GM12864 (cell line): ENCODE measurements at regions not wholly inside any gene's neighbourhood (a gene's known extent, or its start where the extent isn't known, plus 50 kb on each side); places are given as distances from the start of the nearest gene placed in this dataset.

Source experiments
- DNase-seq: peaks from one replicate; pipeline ENCODE4 v3.0.0-alpha.2; 2011; ENCODE audit warnings: low read depth
- H3K4me3 ChIP-seq: 2 replicates; pipeline ENCODE4 v1.5.1; 2011; ENCODE audit warnings: mild to moderate bottlenecking, low read depth, low read length, control low read depth
- TF ChIP-seq, protein P1 (sequence below): IDR thresholded peaks from 2 replicates; pipeline ENCODE4 v1.5.1; 2011; ENCODE audit warnings: low read depth, mild to moderate bottlenecking, moderate library complexity, low read length, control low read depth, inconsistent platforms; ENCODE audit errors: missing control alignments

- TF ChIP-seq, protein P1, sequence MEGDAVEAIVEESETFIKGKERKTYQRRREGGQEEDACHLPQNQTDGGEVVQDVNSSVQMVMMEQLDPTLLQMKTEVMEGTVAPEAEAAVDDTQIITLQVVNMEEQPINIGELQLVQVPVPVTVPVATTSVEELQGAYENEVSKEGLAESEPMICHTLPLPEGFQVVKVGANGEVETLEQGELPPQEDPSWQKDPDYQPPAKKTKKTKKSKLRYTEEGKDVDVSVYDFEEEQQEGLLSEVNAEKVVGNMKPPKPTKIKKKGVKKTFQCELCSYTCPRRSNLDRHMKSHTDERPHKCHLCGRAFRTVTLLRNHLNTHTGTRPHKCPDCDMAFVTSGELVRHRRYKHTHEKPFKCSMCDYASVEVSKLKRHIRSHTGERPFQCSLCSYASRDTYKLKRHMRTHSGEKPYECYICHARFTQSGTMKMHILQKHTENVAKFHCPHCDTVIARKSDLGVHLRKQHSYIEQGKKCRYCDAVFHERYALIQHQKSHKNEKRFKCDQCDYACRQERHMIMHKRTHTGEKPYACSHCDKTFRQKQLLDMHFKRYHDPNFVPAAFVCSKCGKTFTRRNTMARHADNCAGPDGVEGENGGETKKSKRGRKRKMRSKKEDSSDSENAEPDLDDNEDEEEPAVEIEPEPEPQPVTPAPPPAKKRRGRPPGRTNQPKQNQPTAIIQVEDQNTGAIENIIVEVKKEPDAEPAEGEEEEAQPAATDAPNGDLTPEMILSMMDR: no peak
- no peak overlapping the region for H3K4me3 ChIP-seq
- DNase-seq: no peak
These were observed 617.8 kb downstream of the PCDH7 start for GRCh38 chr4:31338000-31338399.

DNA sequence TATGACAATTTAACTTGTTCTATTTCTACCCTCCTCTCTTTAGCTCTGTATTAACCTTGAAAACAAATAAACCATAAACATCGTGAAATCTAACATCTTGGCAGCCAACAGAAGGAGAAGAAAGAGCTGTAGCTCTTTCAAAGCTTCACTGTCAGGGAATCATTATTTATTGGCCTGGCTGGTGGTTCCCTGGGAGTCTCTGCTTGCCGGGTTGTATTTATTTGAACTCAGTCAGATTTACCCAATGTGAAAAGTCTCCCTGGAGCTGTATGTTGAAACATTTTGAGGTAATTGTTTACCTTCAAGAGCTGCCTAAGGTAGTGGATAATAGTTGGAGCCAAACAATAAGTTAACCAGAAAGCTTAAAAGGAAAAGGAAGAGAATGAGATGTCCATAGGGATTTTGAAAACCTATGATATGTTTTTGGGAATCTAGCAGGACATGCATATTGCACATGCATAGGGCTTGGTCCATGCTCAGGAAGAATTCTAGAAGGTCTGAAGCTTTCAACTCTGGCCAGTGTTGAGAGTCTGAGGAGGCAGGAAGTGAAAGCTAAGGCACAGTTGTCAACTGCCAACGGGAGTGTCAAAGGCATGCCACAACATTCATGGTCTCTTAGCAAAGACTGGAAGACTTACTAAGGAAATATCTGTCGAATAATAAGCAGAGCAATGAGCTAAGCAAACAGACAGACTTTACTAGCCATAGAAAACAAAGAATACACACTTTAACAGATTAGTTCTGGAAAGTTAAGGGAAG, 621.6 kb downstream of the PCDH7 start:
- no peak overlapping the region for H3K4me3 ChIP-seq
- TF ChIP-seq, protein P1: no peak
- no peak for DNase-seq

- TF ChIP-seq, protein P1: no peak
- no peak overlapping the region for H3K4me3 ChIP-seq
- no peak for DNase-seq
These were observed 622.9 kb downstream of the PCDH7 start for GRCh38 chr4:31343061-31343460.

GRCh38 chr4:31349907-31350306, 629.7 kb downstream of the PCDH7 start:
- no peak overlapping the region for H3K4me3 ChIP-seq
- TF ChIP-seq, protein P1: no peak
- no peak for DNase-seq

- no peak for DNase-seq
- TF ChIP-seq, protein P1: no peak
- H3K4me3 ChIP-seq: no peak overlapping the region
These were observed 631.5 kb downstream of the PCDH7 start for GRCh38 chr4:31351695-31352094.

GRCh38 chr4:31356839-31357238, 636.7 kb downstream of the PCDH7 start:
- no peak overlapping the region for H3K4me3 ChIP-seq
- no peak for DNase-seq
- TF ChIP-seq, protein P1: no peak

- TF ChIP-seq, protein P1: no peak
- no peak for DNase-seq
- no peak overlapping the region for H3K4me3 ChIP-seq
These were observed 640.6 kb downstream of the PCDH7 start for GRCh38 chr4:31360786-31361185.
